C4-2B (cell line): ENCODE measurements at regions not wholly inside any gene's neighbourhood (a gene's known extent, or its start where the extent isn't known, plus 50 kb on each side); places are given as distances from the start of the nearest gene placed in this dataset.

Experiments used
- CTCF ChIP-seq: fragments of 450-650 bp; conservative IDR thresholded peaks from 2 replicates; pipeline ENCODE4 v1.5.1; 2017; ENCODE audit warnings: mild to moderate bottlenecking
- ZFX ChIP-seq: fragments of 450-650 bp; IDR thresholded peaks from 2 replicates; pipeline ENCODE4 v1.6.1; 2017

- TF ChIP-seq CTCF (no peak), ZFX (no peak)
Observed at GRCh38 chr7:110373859-110374258, 717.1 kb upstream of the LRRN3 start.
